OCI-LY7 (cell line): ENCODE measurements at regions not wholly inside any gene's neighbourhood (a gene's known extent, or its start where the extent isn't known, plus 50 kb on each side); places are given as distances from the start of the nearest gene placed in this dataset.
"Not testable (repeated sequence)": the region's sequence is repeated elsewhere in the genome, so short reads cannot be mapped to it uniquely, and the experiment has no call there.

Experiments
- BruUV-seq: library from RNA; stranded (reverse); fragments of 400-500 nt; replicated peaks from 2 replicates; lab custom pipeline; 2021; lab: Mats Ljungman, UMichigan
- CTCF ChIA-PET: fragments of 300-600 bp; sonication (Branson Sonifier 250); formaldehyde crosslinking; loops from one replicate; lab custom pipeline; 2022; ENCODE audit warnings: antibody characterized with exemption; ENCODE audit not compliant: unreplicated experiment; lab: Charles Lee
- POLR2A ChIA-PET: fragments of 300-600 bp; sonication (Branson Sonifier 250); formaldehyde crosslinking; loops from one replicate; lab custom pipeline; 2022; ENCODE audit warnings: antibody characterized with exemption; lab: Charles Lee
- DNase-seq: peaks from one replicate; pipeline ENCODE4 v3.0.0-alpha.2; 2015; ENCODE audit warnings: low spot score
- H2AFZ ChIP-seq: fragments of 200-600 bp; sonication (generic), shearing (Covaris generic); 2 replicates; pipeline ENCODE4 v1.6.1; 2014; ENCODE audit warnings: mild to moderate bottlenecking, antibody characterized with exemption, low read length, moderate library complexity
- H3K27ac ChIP-seq: fragments of 200-600 bp; sonication (generic); 2 replicates; pipeline ENCODE4 v1.5.1; 2014; ENCODE audit warnings: mixed run types, low read depth, mild to moderate bottlenecking, moderate library complexity, low read length, inconsistent platforms; ENCODE audit not compliant: poor library complexity, severe bottlenecking
- H3K36me3 ChIP-seq: fragments of 200-600 bp; sonication (generic); 2 replicates; pipeline ENCODE4 v1.6.1; 2014; ENCODE audit warnings: mild to moderate bottlenecking, antibody characterized with exemption, low read length, moderate library complexity, mixed read lengths; ENCODE audit not compliant: insufficient read depth
- H3K4me1 ChIP-seq: fragments of 200-600 bp; sonication (generic); 2 replicates; pipeline ENCODE4 v1.5.1; 2014; ENCODE audit warnings: mild to moderate bottlenecking, low read length; ENCODE audit not compliant: insufficient read depth, poor library complexity, severe bottlenecking
- H3K4me2 ChIP-seq: fragments of 200-600 bp; sonication (generic); 2 replicates; pipeline ENCODE4 v1.6.1; 2014; ENCODE audit warnings: mild to moderate bottlenecking, low read length
- H3K4me3 ChIP-seq: fragments of 200-600 bp; sonication (generic); 2 replicates; pipeline ENCODE4 v1.5.1; 2014; ENCODE audit warnings: mild to moderate bottlenecking, low read depth, low read length; ENCODE audit not compliant: poor library complexity, severe bottlenecking
- H3K79me2 ChIP-seq: fragments of 200-600 bp; sonication (generic); 2 replicates; pipeline ENCODE4 v1.6.1; 2016; ENCODE audit warnings: low read depth, mild to moderate bottlenecking, low read length, moderate library complexity, mixed read lengths; ENCODE audit not compliant: insufficient read depth
- H3K9me2 ChIP-seq: fragments of 200-600 bp; sonication (generic); 2 replicates; pipeline ENCODE4 v1.6.1; 2016; ENCODE audit warnings: mild to moderate bottlenecking, low read length, mixed read lengths; ENCODE audit not compliant: insufficient read depth
- H3K9me3 ChIP-seq: fragments of 200-600 bp; sonication (generic); 2 replicates; pipeline ENCODE4 v1.6.1; 2014; ENCODE audit warnings: mild to moderate bottlenecking, mixed run types, low read length, mixed read lengths
- H4K20me1 ChIP-seq: fragments of 200-600 bp; sonication (generic); 2 replicates; pipeline ENCODE4 v1.6.1; 2014; ENCODE audit warnings: mild to moderate bottlenecking, antibody characterized with exemption, low read length, moderate library complexity, mixed read lengths; ENCODE audit not compliant: insufficient read depth
- CTCF ChIP-seq: fragments of 200-600 bp; sonication (generic); conservative IDR thresholded peaks from 2 replicates; pipeline ENCODE4 v1.5.1; 2014; ENCODE audit warnings: mild to moderate bottlenecking, antibody characterized with exemption, low read length, moderate library complexity, mixed read lengths
- EZH2phosphoT487 ChIP-seq: fragments of 200-600 bp; sonication (generic); IDR thresholded peaks from 2 replicates; pipeline ENCODE4 v1.6.1; 2018; ENCODE audit warnings: low read depth, borderline replicate concordance, mild to moderate bottlenecking, mixed run types, antibody characterized with exemption, low read length, moderate library complexity, mixed read lengths
- intact Hi-C: fragments of 100-400 bp; cut with micrococcal nuclease; formaldehyde crosslinking; loops from one replicate; pipeline ENCODE4 v1.10.0; 2022; ENCODE audit not compliant: unreplicated experiment

- Histone ChIP-seq H3K9me2 (no peaks in the 10 kb centered on the region), H2AFZ (no peak overlapping the region), H3K4me2 (no peak overlapping the region), H3K27ac (no peak overlapping the region), H3K4me1 (no peaks in the 10 kb centered on the region), H3K4me3 (no peak overlapping the region), H4K20me1 (no peaks in the 10 kb centered on the region), H3K36me3 (no peaks in the 10 kb centered on the region), H3K79me2 (no peaks in the 10 kb centered on the region), H3K9me3 (no peaks in the 10 kb centered on the region)
- POLR2A ChIA-PET: no interaction called here
- TF ChIP-seq CTCF (no peak), EZH2phosphoT487 (no peak)
- intact Hi-C loops: no loop called here
- CTCF ChIA-PET: no interaction called here
- no TSS peak for BruUV-seq
- no peak for DNase-seq
These were observed 192.8 kb upstream of the AHR start for GRCh38 chr7:17105701-17106100.

- no peak overlapping the region for H3K27ac ChIP-seq
- intact Hi-C loops: no loop called here
- H3K9me2 ChIP-seq: no peaks in the 10 kb centered on the region
- H3K9me3 ChIP-seq: no peaks in the 10 kb centered on the region
- no peaks in the 10 kb centered on the region for H3K79me2 ChIP-seq
- no peak overlapping the region for H3K4me2 ChIP-seq
- no peaks in the 10 kb centered on the region for H4K20me1 ChIP-seq
- ChIA-PET CTCF (no interaction called here), POLR2A (interaction anchor here (0.5 to 0.6 kb wide), 2 partner anchors 185 to 230 kb away, joined by 3 read pairs; no protein-coding TSS in a partner anchor)
- TF ChIP-seq EZH2phosphoT487: no peak
- no peak for TF ChIP-seq CTCF
- no TSS peak for BruUV-seq
- DNase-seq: no peak
- no peak overlapping the region for H2AFZ ChIP-seq
- H3K4me3 ChIP-seq: no peak overlapping the region
- H3K36me3 ChIP-seq: no peaks in the 10 kb centered on the region
- no peaks in the 10 kb centered on the region for H3K4me1 ChIP-seq
These were observed 190.3 kb upstream of the AHR start for GRCh38 chr7:17108049-17108584.

- Histone ChIP-seq H3K36me3 (no peaks in the 10 kb centered on the region), H3K4me1 (no peaks in the 10 kb centered on the region), H3K79me2 (no peaks in the 10 kb centered on the region), H3K4me3 (no peak overlapping the region), H2AFZ (no peak overlapping the region), H3K9me2 (no peaks in the 10 kb centered on the region), H3K9me3 (no peaks in the 10 kb centered on the region), H3K4me2 (no peak overlapping the region), H3K27ac (no peak overlapping the region), H4K20me1 (no peaks in the 10 kb centered on the region)
- intact Hi-C loops: no loop called here
- ChIA-PET POLR2A (interaction anchor here (0.6 kb wide), 1 partner anchor 724 kb away, joined by 3 read pairs; no protein-coding TSS in a partner anchor), CTCF (no interaction called here)
- DNase-seq: no peak
- TF ChIP-seq EZH2phosphoT487 (no peak), CTCF (no peak)
- no TSS peak for BruUV-seq
These were observed 189.4 kb upstream of the AHR start for GRCh38 chr7:17109020-17109419.

GRCh38 chr7:17113770-17114169 is 184.7 kb upstream of the AHR start:
- intact Hi-C loops, H3K27ac ChIP-seq, H3K9me3 ChIP-seq, BruUV-seq, POLR2A ChIA-PET, H3K79me2 ChIP-seq, H3K4me3 ChIP-seq, H3K4me1 ChIP-seq, H2AFZ ChIP-seq, H3K9me2 ChIP-seq, H3K4me2 ChIP-seq, DNase-seq, CTCF ChIA-PET, H3K36me3 ChIP-seq, H4K20me1 ChIP-seq: not testable (repeated sequence)
